ENCODE measurements at regions not wholly inside any gene's neighbourhood (a gene's known extent, or its start where the extent isn't known, plus 50 kb on each side); places are given as distances from the start of the nearest gene placed in this dataset.

- H2BK5ac ChIP-seq (ENCODE audit: low read depth, low read length, poor library complexity, severe bottlenecking) = no peak overlapping the region
- no peak overlapping the region for H2BK120ac ChIP-seq (ENCODE audit: low read depth, low read length)
- H2AK5ac ChIP-seq (ENCODE audit: low read depth, low read length) = no peak overlapping the region
- H4K5ac ChIP-seq (ENCODE audit: low read depth, low read length) = no peak overlapping the region
- ATAC-seq (ENCODE audit: low read depth) (no peak), DNase-seq (no peak)
- H3K14ac ChIP-seq (replicated peaks; ENCODE audit: low read depth, low read length) = no peak overlapping the region
- H4K8ac ChIP-seq (ENCODE audit: low read depth in 2 of 2, low read length in 2 of 2) = no peak overlapping the region
- no peak overlapping the region for H3K9ac ChIP-seq (ENCODE audit: low read depth, low read length)
- no peak overlapping the region for H3K4me2 ChIP-seq (ENCODE audit: low read depth, low read length)
- H3K23ac ChIP-seq (ENCODE audit: low read depth, low read length) = no peak overlapping the region
- WGBS, 2 experiments (ENCODE audit: extremely low coverage in 2 of 2, insufficient read length in 1 of 2) = no CpG with 5 or more reads among the region's 1 CpG
- no peak overlapping the region for H3K4me3 ChIP-seq (ENCODE audit: insufficient read depth, low read depth, low read length)
- no peak for TF ChIP-seq NFE2L2 (IDR thresholded peaks at IDR 0.05; ENCODE audit: low read depth, low read length)
- dilution Hi-C loops (cut with HindIII; ENCODE audit: low sequenced_read_pairs, unreplicated experiment) = no loop called here
- H3K18ac ChIP-seq (ENCODE audit: low read depth, low read length) = no peak overlapping the region
- no peak overlapping the region for H2BK15ac ChIP-seq (ENCODE audit: low read depth, low read length)
- H3K27ac ChIP-seq (ENCODE audit: insufficient read depth, low read length) = no peak overlapping the region
- H3K9me1 ChIP-seq (ENCODE audit: insufficient read depth, low read length) = no peaks in the 10 kb centered on the region
- H3K36me3 ChIP-seq (ENCODE audit: control insufficient read depth, insufficient read depth, low read length) = no peaks in the 10 kb centered on the region
- BruUV-seq (replicated peaks) = no TSS peak
- no peak overlapping the region for H2AK9ac ChIP-seq (replicated peaks; ENCODE audit: low read depth, low read length, poor library complexity)
- ChIA-PET CTCF (no interaction called here), POLR2A (ENCODE audit: unreplicated experiment) (no interaction called here)
- no peak overlapping the region for H2BK20ac ChIP-seq (ENCODE audit: low read depth, low read length)
- H3K4ac ChIP-seq (ENCODE audit: low read depth, low read length) = no peak overlapping the region
- in situ Hi-C loops (cut with MboI; ENCODE audit: low sequenced_read_pairs) = no loop called here
- H3K79me1 ChIP-seq (ENCODE audit: low read depth in 1 of 2, low read length in 2 of 2) = no peaks in the 10 kb centered on the region
- H3K56ac ChIP-seq (ENCODE audit: extremely low read depth, insufficient read depth, low read length) = no peak overlapping the region
- H4K91ac ChIP-seq (ENCODE audit: insufficient read depth, low read depth, low read length) = no peak overlapping the region
- no peaks in the 10 kb centered on the region for H4K20me1 ChIP-seq (ENCODE audit: insufficient read depth, low read length)
- peaks cover 2% of the 10 kb centered on the region for H3K9me3 ChIP-seq (ENCODE audit: control insufficient read depth, insufficient read depth, low read length)
- no peak overlapping the region for H2AFZ ChIP-seq (replicated peaks; ENCODE audit: low read length, poor library complexity)
- intact Hi-C loops (cut with micrococcal nuclease) = no loop called here
- no peaks in the 10 kb centered on the region for H3K4me1 ChIP-seq (ENCODE audit: control insufficient read depth, insufficient read depth, low read length)
- H3K27me3 ChIP-seq (ENCODE audit: control insufficient read depth, insufficient read depth, low read length) = no peaks in the 10 kb centered on the region
These were observed 987.6 kb upstream of the AUTS2 start for GRCh38 chr7:68610701-68611100.

All from IMR-90 (cell line).